HCEC 1CT (cell line): ENCODE measurements at regions not wholly inside any gene's neighbourhood (a gene's known extent, or its start where the extent isn't known, plus 50 kb on each side); places are given as distances from the start of the nearest gene placed in this dataset.
A peak's percentile ranks its signal among the peaks of the same experiment; 100 is the strongest.
"Not testable (repeated sequence)": the region's sequence is repeated elsewhere in the genome, so short reads cannot be mapped to it uniquely, and the experiment has no call there.

Source experiments
- DNase-seq: peaks from one replicate; pipeline ENCODE4 v3.0.0-alpha.2; 2017

GRCh38 chr3:195969838-195970776 lies 61.8 kb upstream of the TNK2 start:
- DNase-seq = not testable (repeated sequence)

GRCh38 chr3:195969341-195969740 lies 61.0 kb upstream of the TNK2 start:
- DNase-seq = not testable (repeated sequence)

DNA sequence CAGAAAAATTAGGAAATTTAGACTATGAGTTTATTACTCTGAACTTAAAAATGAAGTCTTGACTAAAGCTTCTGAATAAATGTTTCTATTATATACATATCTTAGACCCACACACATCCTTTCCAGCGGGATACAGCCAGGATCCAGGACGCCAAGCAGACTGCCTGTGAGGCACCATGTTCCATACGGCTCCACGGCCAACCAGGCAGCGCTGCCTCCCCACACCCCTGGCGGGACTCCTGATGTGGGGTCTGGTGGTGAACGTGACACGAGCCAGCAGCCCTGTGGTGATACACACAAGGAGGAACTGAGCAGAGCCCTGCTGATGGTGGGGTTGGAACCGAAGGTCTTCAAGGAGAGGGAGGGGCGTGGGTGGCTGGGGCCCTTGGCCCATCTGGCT lies 59.8 kb upstream of the TNK2 start:
- DNase-seq = not testable (repeated sequence)

DNA sequence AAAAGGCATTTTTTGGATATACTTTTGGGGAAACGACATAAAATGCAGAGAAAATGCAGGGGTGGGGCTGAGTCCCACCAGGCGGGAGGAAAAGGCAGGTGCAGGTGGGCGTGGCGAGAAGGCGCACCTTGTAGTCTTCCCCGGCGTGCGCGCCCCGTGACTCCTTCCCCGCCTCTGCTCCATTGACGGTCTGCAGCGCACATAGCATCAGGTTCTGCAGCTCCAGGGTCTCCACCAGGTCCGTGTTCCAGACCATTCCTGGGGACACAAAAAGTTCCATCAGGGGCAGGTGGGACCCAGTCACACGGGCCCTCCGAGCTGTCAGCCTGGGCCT lies 59.0 kb upstream of the TNK2 start:
- DNase-seq = not testable (repeated sequence)

DNA sequence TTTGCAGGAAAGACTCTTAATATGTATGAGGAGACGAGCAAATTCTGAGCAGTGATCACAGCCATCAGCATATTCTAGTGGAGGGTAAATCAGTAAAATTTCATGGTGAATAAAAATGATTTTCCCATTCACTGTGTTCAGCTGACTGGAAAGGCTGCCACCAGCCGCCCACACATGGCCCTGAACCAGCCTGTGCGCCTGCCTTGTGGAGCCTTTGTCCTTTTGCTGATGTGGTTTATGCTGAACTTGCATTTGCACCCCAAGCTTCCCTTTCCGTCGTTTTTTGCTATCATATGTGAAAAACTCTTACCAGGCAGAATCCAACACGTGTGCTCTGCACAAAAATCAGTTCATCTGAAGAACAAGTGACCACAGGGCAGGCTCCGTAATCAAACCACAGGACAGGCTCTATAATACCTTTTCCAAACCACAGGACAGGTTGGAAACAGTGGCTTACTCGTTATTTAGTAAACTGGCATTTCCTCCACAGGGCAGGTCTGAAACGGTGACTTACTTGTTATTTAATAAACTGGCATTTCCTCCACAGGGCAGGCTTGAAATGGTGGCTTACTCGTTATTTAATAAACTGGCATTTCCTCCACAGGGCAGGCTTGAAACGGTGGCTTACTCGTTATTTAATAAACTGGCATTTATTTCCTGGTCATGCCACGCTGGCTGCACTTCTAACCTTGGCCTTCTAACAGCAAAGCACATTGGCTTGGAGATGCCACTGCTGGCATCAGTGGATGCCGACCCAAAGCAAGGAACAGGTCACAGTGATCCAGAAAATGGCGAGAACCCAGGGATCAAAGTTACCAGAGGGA lies 58.4 kb upstream of the TNK2 start:
- DNase-seq = not testable (repeated sequence)

DNA sequence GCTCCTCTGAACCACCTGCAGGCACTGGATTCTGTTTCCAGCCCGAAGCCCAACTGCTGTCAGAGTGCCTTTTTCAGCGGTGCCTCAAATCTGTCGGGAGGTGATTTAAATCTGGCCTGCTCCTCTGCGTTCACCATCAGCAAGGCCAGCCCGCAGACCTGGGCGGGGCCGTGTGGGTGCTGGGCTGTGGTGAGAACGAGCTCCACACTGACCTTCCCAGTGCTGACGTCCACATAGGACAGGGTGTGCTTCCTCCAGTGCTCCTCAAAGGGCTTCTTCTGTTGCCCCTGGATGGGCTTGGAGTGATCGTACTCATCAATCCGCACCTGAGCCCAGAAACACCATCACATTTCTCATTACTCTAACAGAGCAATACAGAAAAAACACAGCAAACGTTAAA lies 56.9 kb upstream of the TNK2 start:
- DNase-seq = not testable (repeated sequence)

- DNase-seq = not testable (repeated sequence)
These were observed 56.2 kb upstream of the TNK2 start for GRCh38 chr3:195964318-195965107.

- not testable (repeated sequence) for DNase-seq
These were observed 53.9 kb upstream of the TNK2 start for GRCh38 chr3:195962222-195962621.

- peak; percentile 15 for DNase-seq
These were observed 52.8 kb upstream of the TNK2 start for GRCh38 chr3:195960971-195961775.

DNA sequence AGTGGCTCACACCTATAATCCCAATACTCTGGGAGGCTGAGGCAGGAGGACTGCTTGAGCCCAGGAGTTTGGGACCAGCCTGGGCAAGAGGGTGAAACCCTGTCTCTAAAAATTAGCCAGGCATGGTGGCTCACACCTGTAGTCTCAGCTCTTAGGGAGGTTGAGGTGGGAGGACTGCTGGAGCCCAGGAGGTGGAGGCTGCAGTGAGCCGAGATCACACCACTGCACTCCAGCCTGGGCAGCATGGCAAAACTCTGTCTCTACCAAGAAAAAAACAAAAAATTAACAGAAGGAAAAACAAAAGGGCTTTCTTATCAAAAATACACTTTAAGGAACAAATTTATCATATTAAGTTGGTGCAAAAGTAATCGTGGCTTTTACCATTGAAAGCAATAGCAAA lies 51.8 kb upstream of the TNK2 start:
- not testable (repeated sequence) for DNase-seq

DNA sequence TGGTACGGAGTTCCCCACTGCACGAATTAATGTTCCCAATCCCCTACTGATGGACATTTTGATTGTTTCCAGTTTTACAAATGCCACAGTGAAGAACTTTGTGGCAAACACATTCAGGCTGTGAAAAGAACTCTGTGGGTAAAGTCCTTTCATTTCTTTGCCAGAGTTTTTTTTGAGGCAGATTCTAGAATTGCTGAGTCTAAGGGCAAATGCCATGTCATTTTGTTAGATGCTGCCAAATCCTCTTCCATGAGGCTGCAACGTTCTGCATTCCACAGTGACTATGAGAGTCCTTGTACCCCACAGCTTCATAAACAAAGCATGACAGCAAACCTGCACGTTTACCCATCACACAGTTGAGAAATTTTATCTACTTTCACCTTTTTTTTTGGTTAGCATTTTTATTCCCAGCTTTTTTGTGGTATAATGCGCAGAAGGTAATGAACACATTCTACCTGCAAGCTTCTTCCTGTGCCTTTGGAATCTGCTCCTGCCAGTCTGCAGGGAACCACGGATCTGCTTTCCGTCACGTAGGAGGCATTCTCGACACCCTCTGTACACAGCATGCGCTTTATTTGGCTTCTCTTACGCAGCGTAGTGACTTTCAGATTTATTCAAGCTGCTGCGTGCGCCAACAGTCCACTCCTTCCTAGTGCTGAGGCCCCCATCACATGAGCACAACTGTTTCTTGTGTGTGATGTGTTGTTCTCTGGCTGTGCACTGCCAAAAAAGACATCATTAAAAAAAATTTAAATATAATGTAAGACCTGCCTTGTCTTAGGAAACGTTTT lies 51.2 kb upstream of the TNK2 start:
- DNase-seq = not testable (repeated sequence)

DNA sequence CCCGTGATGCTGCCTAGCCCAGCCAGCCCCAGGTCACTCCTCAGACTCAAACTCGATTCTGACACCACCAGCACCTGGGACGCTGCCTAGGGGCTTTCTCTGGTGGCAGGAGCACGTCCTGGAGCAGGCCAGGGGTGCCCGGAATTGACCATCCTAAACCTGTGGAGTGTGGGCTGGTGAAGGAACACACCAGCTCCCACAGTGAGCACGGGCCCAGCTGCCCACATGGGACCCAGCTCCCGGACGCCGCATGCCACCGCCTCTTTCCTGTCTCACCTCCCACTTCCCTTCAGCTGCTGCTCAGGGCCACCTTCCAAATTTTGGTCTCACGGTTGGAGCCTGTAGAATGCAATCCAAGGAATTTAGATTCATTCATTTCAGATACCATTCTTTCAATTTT lies 50.4 kb upstream of the TNK2 start:
- DNase-seq = not testable (repeated sequence)
